IMR-90 (cell line): ENCODE measurements at regions not wholly inside any gene's neighbourhood (a gene's known extent, or its start where the extent isn't known, plus 50 kb on each side); places are given as distances from the start of the nearest gene placed in this dataset.

Experiments
- ATAC-seq: fragments of 200-7000 bp; cut with Tn5 transposase; 2 replicates; pipeline ENCODE4 v1.9.1; 2020; ENCODE audit warnings: low read depth, mild to moderate bottlenecking, moderate library complexity
- BruUV-seq: library from RNA; stranded (reverse); fragments of 400-500 nt; replicated peaks from 2 replicates; lab custom pipeline; 2021; lab: Mats Ljungman, UMichigan
- CTCF ChIA-PET: fragments of 300-600 bp; formaldehyde crosslinking; extraction: SDS; loops from one replicate; lab custom pipeline; 2021; ENCODE audit warnings: antibody characterized with exemption; lab: Yijun Ruan, JAX
- POLR2A ChIA-PET: fragments of 300-600 bp; sonication (Branson Sonifier 250); formaldehyde crosslinking; loops from one replicate; lab custom pipeline; 2022; ENCODE audit warnings: antibody characterized with exemption; ENCODE audit not compliant: unreplicated experiment; lab: Charles Lee
- DNase-seq: peaks from one replicate; pipeline ENCODE4 v3.0.0; 2013
- H2AFZ ChIP-seq: replicated peaks from 2 replicates; pipeline ENCODE3; 2013; ENCODE audit warnings: low read length, mild to moderate bottlenecking; ENCODE audit not compliant: poor library complexity
- H2AK5ac ChIP-seq: 2 replicates; pipeline ENCODE4 v1.6.1; 2013; ENCODE audit warnings: low read depth, low read length, inconsistent platforms
- H2AK9ac ChIP-seq: replicated peaks from 2 replicates; pipeline ENCODE3; 2013; ENCODE audit warnings: mild to moderate bottlenecking, low read depth, low read length, moderate library complexity; ENCODE audit not compliant: poor library complexity
- H2BK120ac ChIP-seq: 2 replicates; pipeline ENCODE4 v1.6.1; 2013; ENCODE audit warnings: low read depth, low read length, inconsistent platforms
- H2BK15ac ChIP-seq: 3 replicates; pipeline ENCODE4 v1.6.1; 2013; ENCODE audit warnings: low read depth, low read length, inconsistent platforms
- H2BK20ac ChIP-seq: 2 replicates; pipeline ENCODE4 v1.6.1; 2013; ENCODE audit warnings: low read depth, mild to moderate bottlenecking, inconsistent platforms, low read length, moderate library complexity
- H2BK5ac ChIP-seq: 2 replicates; pipeline ENCODE4 v1.6.1; 2013; ENCODE audit warnings: mild to moderate bottlenecking, low read depth, low read length, inconsistent platforms; ENCODE audit not compliant: poor library complexity, severe bottlenecking
- H3K14ac ChIP-seq: replicated peaks from 2 replicates; pipeline ENCODE4 v1.6.1; 2013; ENCODE audit warnings: low read depth, low read length, inconsistent platforms
- H3K18ac ChIP-seq: 2 replicates; pipeline ENCODE4 v1.6.1; 2013; ENCODE audit warnings: low read depth, low read length, control low read depth
- H3K23ac ChIP-seq: 2 replicates; pipeline ENCODE4 v1.6.1; 2013; ENCODE audit warnings: low read depth, low read length, inconsistent platforms
- H3K27ac ChIP-seq: 2 replicates; pipeline ENCODE4 v1.5.1; 2013; ENCODE audit warnings: mild to moderate bottlenecking, control low read depth, low read length; ENCODE audit not compliant: insufficient read depth
- H3K27me3 ChIP-seq: 2 replicates; pipeline ENCODE4 v1.6.1; 2013; ENCODE audit warnings: low read length; ENCODE audit not compliant: control insufficient read depth, insufficient read depth
- H3K36me3 ChIP-seq: 2 replicates; pipeline ENCODE4 v1.6.1; 2013; ENCODE audit warnings: low read length, mixed read lengths; ENCODE audit not compliant: control insufficient read depth, insufficient read depth
- H3K4ac ChIP-seq: 2 replicates; pipeline ENCODE4 v1.6.1; 2013; ENCODE audit warnings: low read depth, low read length, inconsistent platforms
- H3K4me1 ChIP-seq: 2 replicates; pipeline ENCODE4 v1.6.1; 2013; ENCODE audit warnings: low read length, mixed read lengths; ENCODE audit not compliant: control insufficient read depth, insufficient read depth
- H3K4me2 ChIP-seq: 2 replicates; pipeline ENCODE4 v1.6.1; 2013; ENCODE audit warnings: low read depth, mild to moderate bottlenecking, control low read depth, low read length, moderate library complexity
- H3K4me3 ChIP-seq: 2 replicates; pipeline ENCODE4 v1.5.1; 2013; ENCODE audit warnings: low read depth, mild to moderate bottlenecking, control low read depth, low read length, moderate library complexity; ENCODE audit not compliant: insufficient read depth
- H3K56ac ChIP-seq: 2 replicates; pipeline ENCODE4 v1.6.1; 2013; ENCODE audit warnings: low read length, inconsistent platforms; ENCODE audit not compliant: insufficient read depth; ENCODE audit errors: extremely low read depth
- H3K79me1 ChIP-seq, 2 experiments: 2 replicates each; pipeline ENCODE4 v1.6.1; 2013; ENCODE audit warnings: low read length in 2 of 2, inconsistent platforms in 1 of 2, low read depth in 1 of 2
- H3K9ac ChIP-seq: 2 replicates; pipeline ENCODE4 v1.6.1; 2013; ENCODE audit warnings: low read depth, low read length, control low read depth
- H3K9me1 ChIP-seq: 2 replicates; pipeline ENCODE4 v1.6.1; 2013; ENCODE audit warnings: low read length, inconsistent platforms; ENCODE audit not compliant: insufficient read depth
- H3K9me3 ChIP-seq: 2 replicates; pipeline ENCODE4 v1.6.1; 2013; ENCODE audit warnings: low read length; ENCODE audit not compliant: control insufficient read depth, insufficient read depth
- H4K20me1 ChIP-seq: 2 replicates; pipeline ENCODE4 v1.6.1; 2013; ENCODE audit warnings: low read length, inconsistent platforms; ENCODE audit not compliant: insufficient read depth
- H4K5ac ChIP-seq: 2 replicates; pipeline ENCODE4 v1.6.1; 2013; ENCODE audit warnings: mild to moderate bottlenecking, low read depth, low read length, control low read depth
- H4K8ac ChIP-seq, 2 experiments: 2 replicates each; pipeline ENCODE4 v1.6.1; 2013; ENCODE audit warnings: low read depth in 2 of 2, low read length in 2 of 2, control low read depth in 1 of 2, inconsistent platforms in 1 of 2
- H4K91ac ChIP-seq: 2 replicates; pipeline ENCODE4 v1.6.1; 2013; ENCODE audit warnings: low read depth, low read length, inconsistent platforms; ENCODE audit not compliant: insufficient read depth
- BHLHE40 ChIP-seq: fragments of 150-350 bp; IDR thresholded peaks from 2 replicates; pipeline ENCODE4 v1.6.1; 2016; ENCODE audit warnings: mild to moderate bottlenecking, low read depth, low read length
- CEBPB ChIP-seq: IDR thresholded peaks from 2 replicates; pipeline ENCODE4 v1.6.1; 2012; ENCODE audit warnings: low read depth, low read length, improper control_type of control experiment
- CHD1 ChIP-seq: IDR thresholded peaks from 2 replicates; pipeline ENCODE4 v1.6.1; 2012; ENCODE audit warnings: low read depth, low read length, improper control_type of control experiment
- CTCF ChIP-seq: conservative IDR thresholded peaks from 2 replicates; pipeline ENCODE4 v1.5.1; 2012; ENCODE audit warnings: mild to moderate bottlenecking, low read depth, low read length, improper control_type of control experiment
- ELK1 ChIP-seq: fragments of 150-350 bp; IDR thresholded peaks from 2 replicates; pipeline ENCODE4 v1.6.1; 2016; ENCODE audit warnings: low read depth, mild to moderate bottlenecking, low read length, moderate library complexity, borderline replicate concordance
- FOS ChIP-seq: fragments of 150-350 bp; IDR thresholded peaks from 2 replicates; pipeline ENCODE4 v1.6.1; 2016; ENCODE audit warnings: low read depth, low read length
- MAFK ChIP-seq: IDR thresholded peaks from 2 replicates; pipeline ENCODE4 v1.6.1; 2012; ENCODE audit warnings: low read depth, low read length, improper control_type of control experiment
- NFE2L2 ChIP-seq: fragments of 150-350 bp; IDR thresholded peaks from 2 replicates; pipeline ENCODE4 v1.6.1; 2016; ENCODE audit warnings: low read depth, mild to moderate bottlenecking, low read length
- RAD21 ChIP-seq: IDR thresholded peaks from 2 replicates; pipeline ENCODE4 v1.6.1; 2012; ENCODE audit warnings: low read length, improper control_type of control experiment
- RCOR1 ChIP-seq: IDR thresholded peaks from 2 replicates; pipeline ENCODE4 v1.6.1; 2012; ENCODE audit warnings: mild to moderate bottlenecking, low read length, improper control_type of control experiment; ENCODE audit not compliant: insufficient replicate concordance
- RFX5 ChIP-seq: IDR thresholded peaks from 2 replicates; pipeline ENCODE4 v1.8.0; 2012; ENCODE audit warnings: low read depth, mild to moderate bottlenecking, low read length, moderate library complexity
- SMC3 ChIP-seq: fragments of 150-350 bp; IDR thresholded peaks from 2 replicates; pipeline ENCODE4 v1.6.1; 2016; ENCODE audit warnings: low read depth, mild to moderate bottlenecking, antibody characterized with exemption, low read length, moderate library complexity
- USF2 ChIP-seq: fragments of 150-350 bp; IDR thresholded peaks from 2 replicates; pipeline ENCODE4 v1.6.1; 2017; ENCODE audit warnings: mild to moderate bottlenecking, antibody characterized with exemption, low read length, low read depth
- WGBS, 2 experiments: methylation state at CpG; one replicate each; pipeline versions ENCODE4 v1.1.5 to v1.1.7; 2013; ENCODE audit warnings: missing lambda C conversion rate in 2 of 2; ENCODE audit not compliant: insufficient read length in 1 of 2; ENCODE audit errors: extremely low coverage in 2 of 2; 5-methylcytosine and 5-hydroxymethylcytosine counted together
- dilution Hi-C: fragments of 300-500 bp; cut with HindIII; formaldehyde crosslinking; loops from one replicate; pipeline ENCODE4 v1.14.3; 2018; ENCODE audit warnings: low sequenced_read_pairs; ENCODE audit not compliant: unreplicated experiment
- in situ Hi-C: fragments of 300-500 bp; cut with MboI; formaldehyde crosslinking; loops from 3 replicates; pipeline ENCODE4 v1.14.3; 2019; ENCODE audit warnings: low sequenced_read_pairs, inconsistent platforms, mixed read lengths
- intact Hi-C: fragments of 100-400 bp; cut with micrococcal nuclease; formaldehyde crosslinking; loops from 2 replicates; pipeline ENCODE4 v1.10.0; 2022

GRCh38 chr10:60591119-60591518 is 187.2 kb upstream of the CDK1 start:
- intact Hi-C loops = no loop called here
- Histone ChIP-seq H3K27me3 (no peaks in the 10 kb centered on the region; the same call in 1 of the 2 replicates), H4K91ac (no peak overlapping the region), H2AK9ac (no peak overlapping the region), H3K14ac (no peak overlapping the region), H3K56ac (no peak overlapping the region), H2BK5ac (no peak overlapping the region), H3K9me1 (no peaks in the 10 kb centered on the region), H3K9me3 (no peaks in the 10 kb centered on the region), H2AFZ (no peak overlapping the region), H4K5ac (no peak overlapping the region), H3K23ac (no peak overlapping the region), H3K79me1 (no peaks in the 10 kb centered on the region), H4K8ac (no peak overlapping the region), H2BK20ac (no peak overlapping the region), H3K36me3 (no peaks in the 10 kb centered on the region), H3K18ac (no peak overlapping the region), H3K4ac (no peak overlapping the region), H3K9ac (no peak overlapping the region), H3K27ac (no peak overlapping the region), H4K20me1 (no peaks in the 10 kb centered on the region), H3K4me2 (no peak overlapping the region), H2BK120ac (no peak overlapping the region), H3K4me3 (no peak overlapping the region), H3K4me1 (no peaks in the 10 kb centered on the region), H2AK5ac (no peak overlapping the region), H2BK15ac (no peak overlapping the region)
- ChIA-PET POLR2A (interaction anchor here (0.6 kb wide), 1 partner anchor 23 kb away, joined by 5 read pairs; no protein-coding TSS in a partner anchor), CTCF (no interaction called here)
- 80% methylated on average over 1 of the region's 2 CpGs; no CpG with 5 or more reads in 1 of the 2 experiments for WGBS, 2 experiments
- in situ Hi-C loops = no loop called here
- BruUV-seq = no TSS peak
- no peak for TF ChIP-seq RFX5
- no peak for TF ChIP-seq NFE2L2
- TF ChIP-seq CHD1 = no peak
- TF ChIP-seq ELK1 = no peak
- TF ChIP-seq RAD21 = no peak
- TF ChIP-seq SMC3 = no peak
- TF ChIP-seq RCOR1 = no peak
- TF ChIP-seq CTCF = no peak
- TF ChIP-seq BHLHE40 = no peak
- no peak for TF ChIP-seq MAFK
- no peak for TF ChIP-seq FOS
- no peak for TF ChIP-seq CEBPB
- no peak for TF ChIP-seq USF2
- DNase-seq = no peak
- ATAC-seq = no peak
- dilution Hi-C loops = no loop called here
